ENCODE measurements at regions not wholly inside any gene's neighbourhood (a gene's known extent, or its start where the extent isn't known, plus 50 kb on each side); places are given as distances from the start of the nearest gene placed in this dataset.

DNA sequence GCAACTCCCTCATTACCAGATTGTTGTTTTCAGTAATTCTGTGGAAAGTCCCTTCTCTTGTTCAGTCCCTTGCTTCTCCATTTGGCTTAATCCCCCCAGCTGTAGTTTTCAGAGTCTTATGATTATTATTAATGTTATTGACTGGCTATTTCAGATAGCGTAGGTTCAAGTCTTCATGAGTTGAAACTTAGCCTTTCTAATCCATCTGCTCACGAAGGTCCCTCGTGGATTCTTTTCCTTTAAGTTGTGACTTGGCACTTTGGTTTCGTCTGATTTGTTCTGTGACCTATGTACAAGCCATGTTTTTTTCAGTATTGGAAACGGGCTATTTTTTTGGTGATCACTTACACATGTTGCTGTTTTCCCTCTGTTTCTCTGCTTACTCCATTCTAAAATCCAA, 260.3 kb downstream of the TMEM167A start (continued):
- TF ChIP-seq, protein P1, sequence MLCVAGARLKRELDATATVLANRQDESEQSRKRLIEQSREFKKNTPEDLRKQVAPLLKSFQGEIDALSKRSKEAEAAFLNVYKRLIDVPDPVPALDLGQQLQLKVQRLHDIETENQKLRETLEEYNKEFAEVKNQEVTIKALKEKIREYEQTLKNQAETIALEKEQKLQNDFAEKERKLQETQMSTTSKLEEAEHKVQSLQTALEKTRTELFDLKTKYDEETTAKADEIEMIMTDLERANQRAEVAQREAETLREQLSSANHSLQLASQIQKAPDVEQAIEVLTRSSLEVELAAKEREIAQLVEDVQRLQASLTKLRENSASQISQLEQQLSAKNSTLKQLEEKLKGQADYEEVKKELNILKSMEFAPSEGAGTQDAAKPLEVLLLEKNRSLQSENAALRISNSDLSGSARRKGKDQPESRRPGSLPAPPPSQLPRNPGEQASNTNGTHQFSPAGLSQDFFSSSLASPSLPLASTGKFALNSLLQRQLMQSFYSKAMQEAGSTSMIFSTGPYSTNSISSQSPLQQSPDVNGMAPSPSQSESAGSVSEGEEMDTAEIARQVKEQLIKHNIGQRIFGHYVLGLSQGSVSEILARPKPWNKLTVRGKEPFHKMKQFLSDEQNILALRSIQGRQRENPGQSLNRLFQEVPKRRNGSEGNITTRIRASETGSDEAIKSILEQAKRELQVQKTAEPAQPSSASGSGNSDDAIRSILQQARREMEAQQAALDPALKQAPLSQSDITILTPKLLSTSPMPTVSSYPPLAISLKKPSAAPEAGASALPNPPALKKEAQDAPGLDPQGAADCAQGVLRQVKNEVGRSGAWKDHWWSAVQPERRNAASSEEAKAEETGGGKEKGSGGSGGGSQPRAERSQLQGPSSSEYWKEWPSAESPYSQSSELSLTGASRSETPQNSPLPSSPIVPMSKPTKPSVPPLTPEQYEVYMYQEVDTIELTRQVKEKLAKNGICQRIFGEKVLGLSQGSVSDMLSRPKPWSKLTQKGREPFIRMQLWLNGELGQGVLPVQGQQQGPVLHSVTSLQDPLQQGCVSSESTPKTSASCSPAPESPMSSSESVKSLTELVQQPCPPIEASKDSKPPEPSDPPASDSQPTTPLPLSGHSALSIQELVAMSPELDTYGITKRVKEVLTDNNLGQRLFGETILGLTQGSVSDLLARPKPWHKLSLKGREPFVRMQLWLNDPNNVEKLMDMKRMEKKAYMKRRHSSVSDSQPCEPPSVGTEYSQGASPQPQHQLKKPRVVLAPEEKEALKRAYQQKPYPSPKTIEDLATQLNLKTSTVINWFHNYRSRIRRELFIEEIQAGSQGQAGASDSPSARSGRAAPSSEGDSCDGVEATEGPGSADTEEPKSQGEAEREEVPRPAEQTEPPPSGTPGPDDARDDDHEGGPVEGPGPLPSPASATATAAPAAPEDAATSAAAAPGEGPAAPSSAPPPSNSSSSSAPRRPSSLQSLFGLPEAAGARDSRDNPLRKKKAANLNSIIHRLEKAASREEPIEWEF (CRISPR knock-in tag; IDR thresholded peaks at IDR 0.05), result no peak
- TF ChIP-seq, protein P2, sequence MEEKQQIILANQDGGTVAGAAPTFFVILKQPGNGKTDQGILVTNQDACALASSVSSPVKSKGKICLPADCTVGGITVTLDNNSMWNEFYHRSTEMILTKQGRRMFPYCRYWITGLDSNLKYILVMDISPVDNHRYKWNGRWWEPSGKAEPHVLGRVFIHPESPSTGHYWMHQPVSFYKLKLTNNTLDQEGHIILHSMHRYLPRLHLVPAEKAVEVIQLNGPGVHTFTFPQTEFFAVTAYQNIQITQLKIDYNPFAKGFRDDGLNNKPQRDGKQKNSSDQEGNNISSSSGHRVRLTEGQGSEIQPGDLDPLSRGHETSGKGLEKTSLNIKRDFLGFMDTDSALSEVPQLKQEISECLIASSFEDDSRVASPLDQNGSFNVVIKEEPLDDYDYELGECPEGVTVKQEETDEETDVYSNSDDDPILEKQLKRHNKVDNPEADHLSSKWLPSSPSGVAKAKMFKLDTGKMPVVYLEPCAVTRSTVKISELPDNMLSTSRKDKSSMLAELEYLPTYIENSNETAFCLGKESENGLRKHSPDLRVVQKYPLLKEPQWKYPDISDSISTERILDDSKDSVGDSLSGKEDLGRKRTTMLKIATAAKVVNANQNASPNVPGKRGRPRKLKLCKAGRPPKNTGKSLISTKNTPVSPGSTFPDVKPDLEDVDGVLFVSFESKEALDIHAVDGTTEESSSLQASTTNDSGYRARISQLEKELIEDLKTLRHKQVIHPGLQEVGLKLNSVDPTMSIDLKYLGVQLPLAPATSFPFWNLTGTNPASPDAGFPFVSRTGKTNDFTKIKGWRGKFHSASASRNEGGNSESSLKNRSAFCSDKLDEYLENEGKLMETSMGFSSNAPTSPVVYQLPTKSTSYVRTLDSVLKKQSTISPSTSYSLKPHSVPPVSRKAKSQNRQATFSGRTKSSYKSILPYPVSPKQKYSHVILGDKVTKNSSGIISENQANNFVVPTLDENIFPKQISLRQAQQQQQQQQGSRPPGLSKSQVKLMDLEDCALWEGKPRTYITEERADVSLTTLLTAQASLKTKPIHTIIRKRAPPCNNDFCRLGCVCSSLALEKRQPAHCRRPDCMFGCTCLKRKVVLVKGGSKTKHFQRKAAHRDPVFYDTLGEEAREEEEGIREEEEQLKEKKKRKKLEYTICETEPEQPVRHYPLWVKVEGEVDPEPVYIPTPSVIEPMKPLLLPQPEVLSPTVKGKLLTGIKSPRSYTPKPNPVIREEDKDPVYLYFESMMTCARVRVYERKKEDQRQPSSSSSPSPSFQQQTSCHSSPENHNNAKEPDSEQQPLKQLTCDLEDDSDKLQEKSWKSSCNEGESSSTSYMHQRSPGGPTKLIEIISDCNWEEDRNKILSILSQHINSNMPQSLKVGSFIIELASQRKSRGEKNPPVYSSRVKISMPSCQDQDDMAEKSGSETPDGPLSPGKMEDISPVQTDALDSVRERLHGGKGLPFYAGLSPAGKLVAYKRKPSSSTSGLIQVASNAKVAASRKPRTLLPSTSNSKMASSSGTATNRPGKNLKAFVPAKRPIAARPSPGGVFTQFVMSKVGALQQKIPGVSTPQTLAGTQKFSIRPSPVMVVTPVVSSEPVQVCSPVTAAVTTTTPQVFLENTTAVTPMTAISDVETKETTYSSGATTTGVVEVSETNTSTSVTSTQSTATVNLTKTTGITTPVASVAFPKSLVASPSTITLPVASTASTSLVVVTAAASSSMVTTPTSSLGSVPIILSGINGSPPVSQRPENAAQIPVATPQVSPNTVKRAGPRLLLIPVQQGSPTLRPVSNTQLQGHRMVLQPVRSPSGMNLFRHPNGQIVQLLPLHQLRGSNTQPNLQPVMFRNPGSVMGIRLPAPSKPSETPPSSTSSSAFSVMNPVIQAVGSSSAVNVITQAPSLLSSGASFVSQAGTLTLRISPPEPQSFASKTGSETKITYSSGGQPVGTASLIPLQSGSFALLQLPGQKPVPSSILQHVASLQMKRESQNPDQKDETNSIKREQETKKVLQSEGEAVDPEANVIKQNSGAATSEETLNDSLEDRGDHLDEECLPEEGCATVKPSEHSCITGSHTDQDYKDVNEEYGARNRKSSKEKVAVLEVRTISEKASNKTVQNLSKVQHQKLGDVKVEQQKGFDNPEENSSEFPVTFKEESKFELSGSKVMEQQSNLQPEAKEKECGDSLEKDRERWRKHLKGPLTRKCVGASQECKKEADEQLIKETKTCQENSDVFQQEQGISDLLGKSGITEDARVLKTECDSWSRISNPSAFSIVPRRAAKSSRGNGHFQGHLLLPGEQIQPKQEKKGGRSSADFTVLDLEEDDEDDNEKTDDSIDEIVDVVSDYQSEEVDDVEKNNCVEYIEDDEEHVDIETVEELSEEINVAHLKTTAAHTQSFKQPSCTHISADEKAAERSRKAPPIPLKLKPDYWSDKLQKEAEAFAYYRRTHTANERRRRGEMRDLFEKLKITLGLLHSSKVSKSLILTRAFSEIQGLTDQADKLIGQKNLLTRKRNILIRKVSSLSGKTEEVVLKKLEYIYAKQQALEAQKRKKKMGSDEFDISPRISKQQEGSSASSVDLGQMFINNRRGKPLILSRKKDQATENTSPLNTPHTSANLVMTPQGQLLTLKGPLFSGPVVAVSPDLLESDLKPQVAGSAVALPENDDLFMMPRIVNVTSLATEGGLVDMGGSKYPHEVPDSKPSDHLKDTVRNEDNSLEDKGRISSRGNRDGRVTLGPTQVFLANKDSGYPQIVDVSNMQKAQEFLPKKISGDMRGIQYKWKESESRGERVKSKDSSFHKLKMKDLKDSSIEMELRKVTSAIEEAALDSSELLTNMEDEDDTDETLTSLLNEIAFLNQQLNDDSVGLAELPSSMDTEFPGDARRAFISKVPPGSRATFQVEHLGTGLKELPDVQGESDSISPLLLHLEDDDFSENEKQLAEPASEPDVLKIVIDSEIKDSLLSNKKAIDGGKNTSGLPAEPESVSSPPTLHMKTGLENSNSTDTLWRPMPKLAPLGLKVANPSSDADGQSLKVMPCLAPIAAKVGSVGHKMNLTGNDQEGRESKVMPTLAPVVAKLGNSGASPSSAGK (IDR thresholded peaks at IDR 0.05), result no peak
